TTC549 (cell line): ENCODE measurements at regions not wholly inside any gene's neighbourhood (a gene's known extent, or its start where the extent isn't known, plus 50 kb on each side); places are given as distances from the start of the nearest gene placed in this dataset.

Experiments
- FAIRE-seq: peaks from 2 replicates; lab custom pipeline; 2012; peaks lifted over from hg19 to GRCh38; lab: Jason Lieb, UNC

GRCh38 chr5:89028595-89029285 lies 145.8 kb upstream of the MEF2C start:
- FAIRE-seq, result no peak

GRCh38 chr5:89024045-89024444 lies 141.1 kb upstream of the MEF2C start:
- FAIRE-seq, result no peak

GRCh38 chr5:89020926-89021610 lies 138.1 kb upstream of the MEF2C start:
- no peak for FAIRE-seq

- no peak for FAIRE-seq
Observed at GRCh38 chr5:89016741-89017303, 133.8 kb upstream of the MEF2C start.

GRCh38 chr5:89015409-89015808 lies 132.4 kb upstream of the MEF2C start:
- no peak for FAIRE-seq

- FAIRE-seq, result no peak
Observed at GRCh38 chr5:89011778-89012711, 129.1 kb upstream of the MEF2C start.

GRCh38 chr5:89010512-89010911 lies 127.5 kb upstream of the MEF2C start:
- no peak for FAIRE-seq

GRCh38 chr5:89008291-89008690 lies 125.3 kb upstream of the MEF2C start:
- no peak for FAIRE-seq

- no peak for FAIRE-seq
Observed at GRCh38 chr5:89005990-89006389, 123.0 kb upstream of the MEF2C start.

GRCh38 chr5:89004379-89004778 lies 121.4 kb upstream of the MEF2C start:
- no peak for FAIRE-seq

GRCh38 chr5:89003563-89004036 lies 120.6 kb upstream of the MEF2C start:
- FAIRE-seq, result no peak

GRCh38 chr5:88999853-89000252 lies 116.9 kb upstream of the MEF2C start:
- FAIRE-seq, result no peak

- no peak for FAIRE-seq
Observed at GRCh38 chr5:88997937-88998336, 115.0 kb upstream of the MEF2C start.

- no peak for FAIRE-seq
Observed at GRCh38 chr5:88984040-88984439, 101.1 kb upstream of the MEF2C start.

- FAIRE-seq, result no peak
Observed at GRCh38 chr5:88979726-88980125, 96.7 kb upstream of the MEF2C start.

- no peak for FAIRE-seq
Observed at GRCh38 chr5:88979244-88979643, 96.3 kb upstream of the MEF2C start.

- no peak for FAIRE-seq
Observed at GRCh38 chr5:88976914-88977313, 93.9 kb upstream of the MEF2C start.

- FAIRE-seq, result no peak
Observed at GRCh38 chr5:88967633-88968585, 84.9 kb upstream of the MEF2C start.

GRCh38 chr5:88964831-88965230 lies 81.8 kb upstream of the MEF2C start:
- FAIRE-seq, result no peak

GRCh38 chr5:88957013-88957412 lies 74.0 kb upstream of the MEF2C start:
- no peak for FAIRE-seq

GRCh38 chr5:88956416-88956815 lies 73.4 kb upstream of the MEF2C start:
- FAIRE-seq, result no peak
